ENCODE measurements at regions not wholly inside any gene's neighbourhood (a gene's known extent, or its start where the extent isn't known, plus 50 kb on each side); places are given as distances from the start of the nearest gene placed in this dataset.
"Not testable (repeated sequence)": the region's sequence is repeated elsewhere in the genome, so short reads cannot be mapped to it uniquely, and the experiment has no call there.

DNA sequence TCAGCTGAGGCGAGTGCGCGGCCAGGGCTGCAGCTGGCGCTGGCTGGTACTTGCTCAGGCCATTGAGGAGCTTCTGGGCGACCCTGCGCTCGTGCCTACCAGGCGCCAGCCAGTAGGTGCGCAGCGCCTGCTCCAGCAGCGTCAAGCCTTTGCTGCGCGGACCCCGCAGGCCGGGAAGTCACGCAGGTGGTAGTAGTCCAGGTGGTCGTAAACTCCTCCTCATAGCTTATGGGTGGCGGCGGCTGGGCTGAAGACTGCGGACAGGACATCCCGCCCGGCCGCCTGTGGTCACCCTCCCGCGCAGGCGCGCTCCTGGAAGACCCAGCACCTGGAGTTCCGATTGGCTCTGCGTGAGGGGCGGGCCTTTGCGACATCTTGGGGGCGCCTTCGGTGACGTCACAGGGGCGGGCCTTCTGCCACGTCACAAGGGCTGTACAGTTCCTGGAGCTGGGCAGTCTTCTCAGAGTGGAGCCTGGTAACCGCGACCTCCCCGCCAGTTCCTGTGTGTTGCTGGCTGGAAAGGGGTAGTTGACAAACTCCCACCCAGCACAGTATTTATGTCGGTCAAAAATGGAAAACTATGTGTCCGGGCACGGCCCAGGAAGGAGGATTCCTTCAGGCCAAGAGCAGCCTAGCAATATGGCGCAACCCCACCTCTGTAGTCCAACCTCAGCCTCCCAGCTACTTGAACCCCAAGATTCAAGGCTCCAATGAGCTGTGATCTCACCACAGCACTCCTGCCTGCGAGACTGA is 102.2 kb upstream of the VKORC1L1 start (continued):
- TF ChIP-seq, protein P1, sequence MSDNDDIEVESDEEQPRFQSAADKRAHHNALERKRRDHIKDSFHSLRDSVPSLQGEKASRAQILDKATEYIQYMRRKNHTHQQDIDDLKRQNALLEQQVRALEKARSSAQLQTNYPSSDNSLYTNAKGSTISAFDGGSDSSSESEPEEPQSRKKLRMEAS (IDR thresholded peaks at IDR 0.05), result peak; percentile 25; the same call in 1 of the 2 replicates
- TF ChIP-seq ELF3 (CRISPR knock-in tag; IDR thresholded peaks at IDR 0.05) (0 out of 2 replicates have a peak, but pooled peaks have one; percentile 6), HDAC2 (CRISPR knock-in tag; IDR thresholded peaks at IDR 0.05) (peak; percentile 30; the same call in 1 of the 2 replicates), MAZ (CRISPR knock-in tag; IDR thresholded peaks at IDR 0.05; ENCODE audit: low read depth) (peak; percentile 61), LCORL (CRISPR knock-in tag; IDR thresholded peaks at IDR 0.05) (peak; percentile 15; the same call in 1 of the 2 replicates), DRAP1 (CRISPR knock-in tag; IDR thresholded peaks at IDR 0.05) (peak; percentile 77), FOXA3 (CRISPR knock-in tag; IDR thresholded peaks at IDR 0.05) (peak; percentile 12; the same call in 1 of the 2 replicates), SP4 (CRISPR knock-in tag; IDR thresholded peaks at IDR 0.05) (peak; percentile 73; the same call in 1 of the 2 replicates), ZSCAN31 (CRISPR knock-in tag; IDR thresholded peaks at IDR 0.05; ENCODE audit: low read depth) (peak; percentile 70; the same call in 1 of the 2 replicates), SPEN (CRISPR knock-in tag; IDR thresholded peaks at IDR 0.05; ENCODE audit: low read depth) (peak; percentile 61; the same call in 1 of the 2 replicates), ZMYM4 (CRISPR knock-in tag; IDR thresholded peaks at IDR 0.05) (peak; percentile 78), ZNF225 (CRISPR knock-in tag; IDR thresholded peaks at IDR 0.05) (0 out of 2 replicates have a peak, but pooled peaks have one; percentile 67), KMT2B (CRISPR knock-in tag; IDR thresholded peaks at IDR 0.05) (peak; percentile 34; the same call in 1 of the 2 replicates)
- TF ChIP-seq, protein P2, sequence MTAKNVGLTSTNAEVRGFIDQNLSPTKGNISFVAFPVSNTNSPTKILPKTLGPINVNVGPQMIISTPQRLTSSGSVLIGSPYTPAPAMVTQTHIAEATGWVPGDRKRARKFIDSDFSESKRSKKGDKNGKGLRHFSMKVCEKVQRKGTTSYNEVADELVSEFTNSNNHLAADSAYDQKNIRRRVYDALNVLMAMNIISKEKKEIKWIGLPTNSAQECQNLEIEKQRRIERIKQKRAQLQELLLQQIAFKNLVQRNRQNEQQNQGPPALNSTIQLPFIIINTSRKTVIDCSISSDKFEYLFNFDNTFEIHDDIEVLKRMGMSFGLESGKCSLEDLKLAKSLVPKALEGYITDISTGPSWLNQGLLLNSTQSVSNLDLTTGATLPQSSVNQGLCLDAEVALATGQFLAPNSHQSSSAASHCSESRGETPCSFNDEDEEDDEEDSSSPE (CRISPR knock-in tag; IDR thresholded peaks at IDR 0.05), result peak; percentile 54; the same call in 1 of the 2 replicates
- TF ChIP-seq MAZ (IDR thresholded peaks at IDR 0.05; ENCODE audit: borderline replicate concordance, low read depth, low read length); LCORL (IDR thresholded peaks at IDR 0.05): not testable (repeated sequence)
- TF ChIP-seq, protein P3, sequence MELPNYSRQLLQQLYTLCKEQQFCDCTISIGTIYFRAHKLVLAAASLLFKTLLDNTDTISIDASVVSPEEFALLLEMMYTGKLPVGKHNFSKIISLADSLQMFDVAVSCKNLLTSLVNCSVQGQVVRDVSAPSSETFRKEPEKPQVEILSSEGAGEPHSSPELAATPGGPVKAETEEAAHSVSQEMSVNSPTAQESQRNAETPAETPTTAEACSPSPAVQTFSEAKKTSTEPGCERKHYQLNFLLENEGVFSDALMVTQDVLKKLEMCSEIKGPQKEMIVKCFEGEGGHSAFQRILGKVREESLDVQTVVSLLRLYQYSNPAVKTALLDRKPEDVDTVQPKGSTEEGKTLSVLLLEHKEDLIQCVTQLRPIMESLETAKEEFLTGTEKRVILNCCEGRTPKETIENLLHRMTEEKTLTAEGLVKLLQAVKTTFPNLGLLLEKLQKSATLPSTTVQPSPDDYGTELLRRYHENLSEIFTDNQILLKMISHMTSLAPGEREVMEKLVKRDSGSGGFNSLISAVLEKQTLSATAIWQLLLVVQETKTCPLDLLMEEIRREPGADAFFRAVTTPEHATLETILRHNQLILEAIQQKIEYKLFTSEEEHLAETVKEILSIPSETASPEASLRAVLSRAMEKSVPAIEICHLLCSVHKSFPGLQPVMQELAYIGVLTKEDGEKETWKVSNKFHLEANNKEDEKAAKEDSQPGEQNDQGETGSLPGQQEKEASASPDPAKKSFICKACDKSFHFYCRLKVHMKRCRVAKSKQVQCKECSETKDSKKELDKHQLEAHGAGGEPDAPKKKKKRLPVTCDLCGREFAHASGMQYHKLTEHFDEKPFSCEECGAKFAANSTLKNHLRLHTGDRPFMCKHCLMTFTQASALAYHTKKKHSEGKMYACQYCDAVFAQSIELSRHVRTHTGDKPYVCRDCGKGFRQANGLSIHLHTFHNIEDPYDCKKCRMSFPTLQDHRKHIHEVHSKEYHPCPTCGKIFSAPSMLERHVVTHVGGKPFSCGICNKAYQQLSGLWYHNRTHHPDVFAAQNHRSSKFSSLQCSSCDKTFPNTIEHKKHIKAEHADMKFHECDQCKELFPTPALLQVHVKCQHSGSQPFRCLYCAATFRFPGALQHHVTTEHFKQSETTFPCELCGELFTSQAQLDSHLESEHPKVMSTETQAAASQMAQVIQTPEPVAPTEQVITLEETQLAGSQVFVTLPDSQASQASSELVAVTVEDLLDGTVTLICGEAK (IDR thresholded peaks at IDR 0.05), result not testable (repeated sequence)
- TF ChIP-seq, protein P3 (CRISPR knock-in tag; IDR thresholded peaks at IDR 0.05), result 0 out of 2 replicates have a peak, but pooled peaks have one; percentile 16
- TF ChIP-seq, protein P4, sequence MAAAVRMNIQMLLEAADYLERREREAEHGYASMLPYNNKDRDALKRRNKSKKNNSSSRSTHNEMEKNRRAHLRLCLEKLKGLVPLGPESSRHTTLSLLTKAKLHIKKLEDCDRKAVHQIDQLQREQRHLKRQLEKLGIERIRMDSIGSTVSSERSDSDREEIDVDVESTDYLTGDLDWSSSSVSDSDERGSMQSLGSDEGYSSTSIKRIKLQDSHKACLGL (CRISPR knock-in tag; IDR thresholded peaks at IDR 0.05), result peak; percentile 29; the same call in 1 of the 2 replicates
